HL-60 (cell line): ENCODE measurements at regions not wholly inside any gene's neighbourhood (a gene's known extent, or its start where the extent isn't known, plus 50 kb on each side); places are given as distances from the start of the nearest gene placed in this dataset.

ENCODE experiments used
- DNase-seq, 2 experiments: peaks; one replicate each; pipeline ENCODE4 v3.0.0-alpha.2; 2010 to 2020; ENCODE audit warnings: low read depth in 1 of 2, low spot score in 1 of 2
- H3K27ac ChIP-seq: fragments of 250-450 bp; sonication (Bioruptor Pico); replicated peaks from 2 replicates; pipeline ENCODE4 v1.5.1; 2020; ENCODE audit warnings: mild to moderate bottlenecking, moderate library complexity
- H3K27me3 ChIP-seq: fragments of 250-450 bp; sonication (Bioruptor Pico); 2 replicates; pipeline ENCODE4 v1.5.1; 2021; ENCODE audit warnings: mild to moderate bottlenecking, moderate library complexity; ENCODE audit not compliant: insufficient read depth, poor library complexity, severe bottlenecking
- H3K4me3 ChIP-seq: replicated peaks from 2 replicates; pipeline ENCODE4 v1.5.1; 2011; ENCODE audit warnings: mild to moderate bottlenecking, control low read depth, low read length; ENCODE audit not compliant: insufficient read depth
- GABPA ChIP-seq: IDR thresholded peaks from 2 replicates; pipeline ENCODE4 v1.6.1; 2012; ENCODE audit warnings: low read depth
- POLR2AphosphoS5 ChIP-seq: IDR thresholded peaks from 2 replicates; pipeline ENCODE4 v1.6.1; 2012; ENCODE audit warnings: low read depth
- REST ChIP-seq: IDR thresholded peaks from 2 replicates; pipeline ENCODE4 v1.6.1; 2012; ENCODE audit warnings: low read depth; ENCODE audit not compliant: insufficient replicate concordance
- SPI1 ChIP-seq: IDR thresholded peaks from 2 replicates; pipeline ENCODE4 v1.6.1; 2012; ENCODE audit warnings: low read depth, mild to moderate bottlenecking, borderline replicate concordance
- TF ChIP-seq, protein P1 (sequence below): IDR thresholded peaks from one replicate; pipeline ENCODE4 v1.5.1; 2011; ENCODE audit warnings: low read length, control low read depth, inconsistent platforms; ENCODE audit not compliant: insufficient read depth

- TF ChIP-seq REST: no peak
- no peak overlapping the region for H3K27ac ChIP-seq
Observed at GRCh38 chr4:35175487-35175886, 1068.8 kb downstream of the ARAP2 start.

DNA sequence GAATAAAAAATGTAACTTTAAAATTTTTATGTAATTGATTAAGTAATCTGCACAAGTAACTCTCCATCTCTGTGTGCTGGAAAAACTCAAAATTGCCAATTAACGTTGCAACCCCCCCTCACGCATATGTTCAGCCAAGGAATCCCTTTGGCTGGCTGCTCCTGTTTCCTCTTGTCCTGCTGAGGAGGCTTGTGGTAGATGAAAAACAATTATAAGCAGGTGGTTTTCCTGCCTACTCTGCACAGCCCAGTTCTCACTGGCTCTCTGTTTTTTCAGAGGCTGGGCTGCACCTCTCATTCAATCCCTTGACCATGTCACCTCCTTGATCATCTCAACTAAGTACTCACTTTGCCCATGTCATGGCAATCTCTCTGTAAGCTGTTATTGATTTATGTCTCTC lies 1068.4 kb downstream of the ARAP2 start:
- no peak overlapping the region for H3K4me3 ChIP-seq
- TF ChIP-seq POLR2AphosphoS5: no peak
- TF ChIP-seq, protein P1, sequence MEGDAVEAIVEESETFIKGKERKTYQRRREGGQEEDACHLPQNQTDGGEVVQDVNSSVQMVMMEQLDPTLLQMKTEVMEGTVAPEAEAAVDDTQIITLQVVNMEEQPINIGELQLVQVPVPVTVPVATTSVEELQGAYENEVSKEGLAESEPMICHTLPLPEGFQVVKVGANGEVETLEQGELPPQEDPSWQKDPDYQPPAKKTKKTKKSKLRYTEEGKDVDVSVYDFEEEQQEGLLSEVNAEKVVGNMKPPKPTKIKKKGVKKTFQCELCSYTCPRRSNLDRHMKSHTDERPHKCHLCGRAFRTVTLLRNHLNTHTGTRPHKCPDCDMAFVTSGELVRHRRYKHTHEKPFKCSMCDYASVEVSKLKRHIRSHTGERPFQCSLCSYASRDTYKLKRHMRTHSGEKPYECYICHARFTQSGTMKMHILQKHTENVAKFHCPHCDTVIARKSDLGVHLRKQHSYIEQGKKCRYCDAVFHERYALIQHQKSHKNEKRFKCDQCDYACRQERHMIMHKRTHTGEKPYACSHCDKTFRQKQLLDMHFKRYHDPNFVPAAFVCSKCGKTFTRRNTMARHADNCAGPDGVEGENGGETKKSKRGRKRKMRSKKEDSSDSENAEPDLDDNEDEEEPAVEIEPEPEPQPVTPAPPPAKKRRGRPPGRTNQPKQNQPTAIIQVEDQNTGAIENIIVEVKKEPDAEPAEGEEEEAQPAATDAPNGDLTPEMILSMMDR: no peak
- no peak for TF ChIP-seq SPI1
- TF ChIP-seq REST: no peak
- H3K27ac ChIP-seq: no peak overlapping the region
- H3K27me3 ChIP-seq: no peaks in the 10 kb centered on the region
- no peak for DNase-seq

More at GRCh38 chr4:35175487-35175886, 1068.8 kb downstream of the ARAP2 start:
- no peak overlapping the region for H3K4me3 ChIP-seq
- no peak for DNase-seq
- no peaks in the 10 kb centered on the region for H3K27me3 ChIP-seq

DNA sequence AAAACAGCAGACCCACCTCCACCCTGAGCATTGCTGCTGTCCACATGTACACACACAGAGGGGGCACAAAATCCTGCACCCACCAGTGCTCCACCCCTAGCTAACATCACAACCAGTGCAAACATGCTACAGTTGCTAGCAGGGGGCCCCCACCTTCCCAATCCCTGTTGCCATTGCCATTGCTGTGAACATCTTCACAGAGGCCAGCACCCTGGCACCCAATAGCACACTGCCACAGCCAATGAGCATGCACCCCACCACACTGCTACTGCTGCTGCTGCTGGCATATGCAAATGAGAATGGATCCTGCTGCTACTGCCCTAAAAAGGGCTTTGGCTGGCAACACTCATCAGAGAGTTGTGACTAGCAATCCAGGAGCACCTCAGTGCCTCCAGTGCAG lies 1061.9 kb downstream of the ARAP2 start:
- TF ChIP-seq GABPA (no peak), REST (no peak), SPI1 (no peak), POLR2AphosphoS5 (no peak)
- TF ChIP-seq, protein P1: no peak
- Histone ChIP-seq H3K4me3 (no peak overlapping the region), H3K27me3 (no peaks in the 10 kb centered on the region), H3K27ac (no peak overlapping the region)
- no peak for DNase-seq

DNA sequence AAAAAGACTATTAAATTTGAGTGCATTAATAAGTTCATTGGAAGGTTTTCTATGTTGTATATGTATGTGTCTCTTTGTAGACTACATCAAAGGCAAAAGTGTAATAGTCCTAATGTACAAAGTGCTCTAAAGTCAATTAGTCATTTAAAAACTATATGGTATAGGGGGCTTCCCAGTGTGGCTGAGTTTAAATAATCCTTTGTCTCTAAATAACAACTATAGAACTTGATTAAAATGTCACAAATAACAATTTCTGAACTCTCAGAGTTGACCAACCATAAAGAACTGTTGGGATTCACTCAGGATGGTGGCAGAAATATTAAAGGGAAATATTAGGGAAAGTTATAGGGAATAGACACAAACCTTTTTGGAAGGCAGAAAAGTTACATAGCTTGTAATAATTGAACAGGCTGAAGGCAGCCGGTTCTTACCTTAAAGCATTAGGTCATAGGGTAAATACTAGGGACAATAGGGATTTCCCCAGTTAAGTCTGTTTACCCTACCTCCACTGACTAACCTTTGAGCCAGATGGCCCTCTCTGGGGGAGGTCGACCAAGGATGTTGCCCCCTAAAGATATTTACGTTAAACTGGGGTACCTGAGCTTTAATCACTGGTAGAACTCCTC lies 1054.2 kb downstream of the ARAP2 start:
- TF ChIP-seq, protein P1: no peak
- TF ChIP-seq GABPA (no peak), POLR2AphosphoS5 (no peak), SPI1 (no peak)
- no peak for DNase-seq
- Histone ChIP-seq H3K4me3 (no peak overlapping the region), H3K27ac (no peak overlapping the region), H3K27me3 (no peaks in the 10 kb centered on the region)
